M059J (cell line): ENCODE measurements at regions not wholly inside any gene's neighbourhood (a gene's known extent, or its start where the extent isn't known, plus 50 kb on each side); places are given as distances from the start of the nearest gene placed in this dataset.

Experiments used
- DNase-seq: peaks from one replicate; pipeline ENCODE4 v3.0.0-alpha.2; 2012; ENCODE audit warnings: low read depth

DNA sequence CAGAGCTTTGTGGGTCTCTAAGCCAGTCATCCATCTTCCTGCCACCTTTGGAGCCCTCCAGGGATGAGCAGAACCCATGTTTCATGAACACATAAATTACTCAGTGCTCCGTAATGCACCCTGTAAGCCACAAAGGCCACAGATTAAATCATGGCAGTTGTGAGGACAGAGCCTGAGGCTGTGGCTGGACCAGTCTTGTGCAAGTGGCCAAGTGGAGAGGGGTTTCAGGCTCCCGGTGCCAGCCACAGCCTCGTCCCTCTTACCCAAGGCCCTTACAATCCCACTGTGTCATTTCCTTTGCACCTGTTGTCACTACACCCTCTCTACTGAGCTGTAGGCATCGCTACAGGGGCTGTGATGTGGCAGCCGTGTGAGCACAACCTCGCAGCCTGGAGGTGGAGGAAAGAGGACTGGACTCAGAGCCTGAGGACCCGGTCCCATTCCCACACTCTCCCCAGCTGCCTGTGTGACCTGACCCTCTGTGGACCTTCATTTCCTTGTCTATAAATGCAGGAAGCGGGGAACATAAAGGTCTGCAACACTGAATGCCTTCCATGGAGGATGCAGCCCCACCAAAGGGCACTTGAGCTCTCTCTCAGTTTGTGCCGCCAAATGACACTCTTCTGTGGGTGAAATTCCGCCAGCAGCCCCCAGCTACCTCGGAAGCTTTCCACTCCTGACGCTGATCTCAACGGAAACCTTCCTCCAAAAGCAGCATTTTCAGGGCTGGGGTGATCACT, 792.0 kb downstream of the UQCRFS1 start:
- DNase-seq = no peak

DNA sequence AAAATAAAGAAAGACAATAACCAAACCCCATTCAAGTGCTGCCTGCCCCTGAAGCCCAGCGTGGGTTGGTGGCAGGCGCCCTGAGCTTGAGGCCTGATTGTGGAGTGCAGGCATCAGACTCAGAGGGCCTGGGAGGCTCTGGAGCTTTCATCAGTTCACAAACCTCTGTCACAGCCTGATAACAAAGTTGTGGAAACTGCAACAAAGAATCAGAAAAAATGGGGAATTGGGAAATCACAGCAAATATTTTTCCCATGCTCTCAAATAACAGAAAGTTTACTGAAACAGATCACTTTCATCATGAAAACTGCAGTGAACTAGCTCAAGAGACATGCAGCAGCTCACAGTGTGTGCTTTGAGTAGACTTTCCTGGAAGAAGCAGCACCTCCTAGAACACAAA, 793.6 kb downstream of the UQCRFS1 start:
- DNase-seq = no peak

DNA sequence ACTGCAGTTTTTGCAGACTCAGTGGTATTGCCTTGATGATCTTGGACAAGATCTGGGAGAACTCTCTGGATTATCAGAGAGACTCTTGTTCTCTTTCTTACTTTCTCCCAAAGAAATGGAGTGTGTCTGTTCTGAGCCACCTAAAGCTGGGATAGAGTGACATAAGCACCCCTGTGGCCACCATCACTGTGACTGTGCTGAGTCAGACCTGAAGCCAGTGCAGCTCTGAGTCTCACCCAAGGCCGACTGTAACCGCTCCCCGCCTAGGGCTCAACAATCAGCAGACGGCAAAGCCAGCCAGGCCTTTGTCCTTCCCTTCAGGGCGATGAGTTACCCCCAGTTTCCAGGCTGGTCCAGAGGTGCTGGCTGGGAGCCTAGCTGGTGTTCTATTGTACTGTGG, 795.6 kb downstream of the UQCRFS1 start:
- no peak for DNase-seq

DNA sequence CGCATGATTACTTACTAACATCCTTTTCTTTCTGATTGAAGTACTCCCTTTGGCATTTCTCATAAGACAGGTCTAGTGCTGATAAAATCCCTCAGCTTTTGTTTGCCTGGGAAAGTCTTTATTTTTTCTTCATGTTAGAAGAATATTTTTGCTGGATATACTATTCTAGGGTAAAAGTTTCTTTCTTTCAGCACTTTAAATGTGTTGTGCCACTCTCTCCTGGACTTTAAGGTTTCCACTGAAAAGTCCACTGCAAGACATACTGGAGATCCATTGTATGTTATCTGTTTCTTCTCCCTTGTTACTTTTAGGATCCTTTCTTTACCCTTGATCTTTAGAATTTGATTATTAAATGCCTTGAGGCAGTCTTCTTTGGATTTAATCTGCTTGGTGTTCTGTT, 796.7 kb downstream of the UQCRFS1 start:
- DNase-seq = no peak

DNA sequence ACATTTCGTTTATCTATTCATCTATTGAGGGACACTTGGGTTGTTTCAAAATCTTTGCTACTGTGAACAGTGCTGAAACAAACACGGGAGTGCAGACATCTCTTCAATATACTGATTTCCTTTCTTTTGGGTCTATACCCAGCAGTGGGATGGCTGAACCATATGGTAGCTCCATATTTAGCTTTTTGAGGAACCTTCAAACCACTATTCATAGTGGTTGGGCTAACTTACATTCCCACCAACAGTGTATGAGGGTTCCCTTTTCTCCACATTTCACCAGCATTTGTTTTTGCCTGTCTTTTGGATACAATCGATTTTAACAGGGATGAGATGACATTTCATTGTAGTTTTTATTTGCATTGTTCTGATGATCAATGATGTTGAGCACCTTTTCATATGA, 798.2 kb downstream of the UQCRFS1 start:
- DNase-seq = no peak

DNA sequence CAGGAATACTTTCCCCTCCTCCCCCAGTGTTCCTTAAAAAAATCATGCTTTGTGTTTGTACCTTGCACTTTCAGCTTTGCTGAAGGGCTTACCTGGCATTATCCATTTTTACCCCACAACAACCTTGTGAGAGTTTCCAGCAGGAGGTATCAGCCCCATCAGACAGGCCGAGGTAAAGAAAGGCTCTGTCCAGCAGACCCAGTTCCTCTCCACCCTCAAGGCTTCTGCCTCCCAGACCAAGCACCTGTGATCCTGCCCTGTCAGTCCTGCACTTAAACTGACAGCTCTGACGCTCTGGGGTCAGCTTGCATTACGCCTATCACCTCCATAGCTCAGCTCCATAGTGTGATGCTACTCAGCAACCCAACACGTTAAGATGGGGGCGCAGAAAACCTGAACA, 803.1 kb downstream of the UQCRFS1 start:
- no peak for DNase-seq

DNA sequence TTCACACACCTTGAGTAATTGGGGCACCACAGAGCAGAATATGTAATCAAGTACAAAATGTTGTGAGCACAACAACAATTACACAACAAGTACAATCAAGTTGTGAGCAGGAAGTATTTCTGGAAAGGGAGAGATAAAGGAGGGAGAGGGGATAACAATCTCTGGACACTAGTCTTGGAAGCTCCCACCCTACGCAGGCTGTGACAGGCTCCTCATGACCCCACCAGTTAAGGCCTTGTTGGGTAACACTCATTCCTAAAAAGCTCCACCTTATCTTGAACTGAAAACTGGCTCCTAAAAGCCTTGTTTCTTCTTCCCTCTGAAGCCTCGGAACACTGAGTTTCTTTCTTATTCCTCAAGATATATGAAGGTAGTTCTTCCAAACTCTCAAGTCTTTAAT, 806.0 kb downstream of the UQCRFS1 start:
- DNase-seq = no peak

DNA sequence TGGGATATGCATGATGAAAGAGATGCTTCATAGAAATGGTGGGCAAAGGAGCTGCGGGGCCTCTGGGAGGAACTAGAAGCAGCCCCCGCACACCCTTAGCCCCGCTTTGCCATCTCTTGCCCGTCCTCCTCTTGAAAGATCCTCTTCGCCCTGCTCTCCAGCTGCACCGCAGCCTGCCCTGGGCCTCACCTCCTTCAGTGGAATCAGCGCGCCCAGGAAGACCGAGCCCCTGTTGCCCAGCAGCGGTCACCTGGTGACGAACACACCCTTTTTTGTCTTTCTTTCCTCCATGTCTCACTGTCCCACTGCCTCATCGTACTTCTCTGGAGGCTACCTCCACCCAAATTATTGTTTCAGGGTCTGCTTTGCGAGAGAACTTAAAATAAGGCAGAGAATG, 807.6 kb downstream of the UQCRFS1 start:
- DNase-seq = no peak

DNA sequence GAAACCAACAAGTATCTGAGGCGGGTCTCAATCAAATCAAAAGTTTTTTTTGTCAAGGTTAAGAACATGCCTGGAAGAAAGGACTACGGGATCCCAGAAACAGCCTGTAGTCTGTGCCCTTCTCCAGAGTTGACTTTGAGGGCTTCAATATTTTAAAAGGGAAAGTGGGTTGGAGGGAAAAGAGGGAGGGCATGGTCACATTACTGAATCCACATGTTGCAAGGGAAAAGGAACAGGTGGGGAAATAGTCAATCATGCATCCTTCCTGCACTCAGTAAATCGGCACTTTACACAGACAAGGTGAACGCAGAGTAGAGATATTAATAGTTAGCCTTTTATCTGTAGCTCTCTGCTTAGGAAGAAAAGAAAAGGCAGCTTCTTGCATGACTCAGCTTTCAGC, 808.5 kb downstream of the UQCRFS1 start:
- no peak for DNase-seq

DNA sequence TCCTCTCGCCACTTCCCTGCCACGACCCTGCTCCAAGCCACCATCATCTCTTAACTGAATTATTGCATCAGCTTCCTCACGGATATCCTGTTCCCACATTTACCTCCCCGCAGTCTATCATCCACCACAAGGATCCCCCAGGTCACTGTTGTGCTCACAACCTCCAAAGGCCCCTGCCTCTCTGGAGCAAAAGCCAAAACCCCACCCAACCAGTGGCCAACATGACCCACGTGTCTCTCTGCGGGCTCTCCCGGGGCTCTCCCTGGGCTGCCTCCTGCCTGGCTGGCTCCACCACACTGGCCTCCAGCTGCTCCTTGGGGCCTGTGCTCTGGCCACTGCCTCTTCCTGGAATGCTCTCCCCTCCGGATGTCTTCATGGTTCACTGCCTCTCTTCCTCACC, 809.3 kb downstream of the UQCRFS1 start:
- no peak for DNase-seq

DNA sequence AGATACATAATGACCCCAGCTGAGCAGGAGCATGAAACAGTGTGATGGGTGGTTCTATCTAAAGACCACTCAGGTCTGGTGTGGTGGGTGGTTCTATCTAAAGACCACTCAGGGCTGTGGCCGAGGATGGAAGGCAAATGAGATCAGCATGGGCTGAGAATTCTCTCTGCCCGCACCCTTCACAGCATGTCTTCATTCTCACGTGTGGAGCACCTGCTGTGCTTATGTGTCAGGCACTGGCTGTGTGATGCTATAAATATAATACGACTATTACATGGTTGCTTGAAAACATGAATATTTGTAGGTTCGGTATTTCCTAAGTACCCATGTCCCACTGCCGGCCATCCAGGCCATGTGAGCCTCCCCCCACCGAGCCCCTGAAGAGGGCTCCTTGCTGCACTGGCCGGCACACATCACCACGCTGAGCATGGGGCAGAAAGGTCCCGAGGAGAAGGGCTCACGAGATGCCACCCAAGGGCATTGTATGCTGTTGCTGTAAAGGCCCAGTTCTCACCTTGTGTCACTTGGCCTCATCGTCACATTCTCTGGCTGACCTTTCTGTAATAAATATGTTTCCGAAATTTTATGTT, 810.2 kb downstream of the UQCRFS1 start:
- no peak for DNase-seq

DNA sequence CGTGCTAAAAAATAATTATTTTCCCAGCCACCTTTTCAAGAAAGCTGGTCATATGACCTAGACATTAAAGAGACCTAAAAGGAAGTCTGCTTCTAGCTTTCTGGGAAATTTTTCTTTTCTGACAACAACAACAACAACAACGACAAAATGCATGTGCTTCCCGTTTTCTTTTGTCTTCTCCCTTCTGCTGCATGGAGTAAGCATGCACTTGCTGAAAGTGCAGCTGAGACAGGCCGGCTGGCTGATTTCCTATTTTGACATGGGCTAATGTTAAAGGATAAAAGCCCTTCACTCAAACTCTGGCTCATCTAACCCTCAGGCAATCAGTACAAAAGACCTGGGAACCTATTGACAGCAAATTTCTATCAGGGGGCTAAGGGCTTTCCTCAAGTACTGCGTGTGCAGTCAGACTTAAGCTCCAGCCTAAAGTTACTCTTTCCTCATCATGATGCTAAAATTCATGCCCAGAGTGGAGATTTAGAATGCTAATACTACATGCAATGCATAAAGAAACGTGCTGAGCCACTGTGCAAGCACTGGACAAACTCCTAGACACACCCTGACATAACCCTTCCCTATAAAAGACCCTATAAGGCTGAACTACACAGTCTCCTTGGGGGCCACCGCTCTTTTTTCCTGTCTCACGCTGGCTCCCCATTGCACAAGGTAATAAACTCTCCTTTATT, 811.1 kb downstream of the UQCRFS1 start:
- no peak for DNase-seq

DNA sequence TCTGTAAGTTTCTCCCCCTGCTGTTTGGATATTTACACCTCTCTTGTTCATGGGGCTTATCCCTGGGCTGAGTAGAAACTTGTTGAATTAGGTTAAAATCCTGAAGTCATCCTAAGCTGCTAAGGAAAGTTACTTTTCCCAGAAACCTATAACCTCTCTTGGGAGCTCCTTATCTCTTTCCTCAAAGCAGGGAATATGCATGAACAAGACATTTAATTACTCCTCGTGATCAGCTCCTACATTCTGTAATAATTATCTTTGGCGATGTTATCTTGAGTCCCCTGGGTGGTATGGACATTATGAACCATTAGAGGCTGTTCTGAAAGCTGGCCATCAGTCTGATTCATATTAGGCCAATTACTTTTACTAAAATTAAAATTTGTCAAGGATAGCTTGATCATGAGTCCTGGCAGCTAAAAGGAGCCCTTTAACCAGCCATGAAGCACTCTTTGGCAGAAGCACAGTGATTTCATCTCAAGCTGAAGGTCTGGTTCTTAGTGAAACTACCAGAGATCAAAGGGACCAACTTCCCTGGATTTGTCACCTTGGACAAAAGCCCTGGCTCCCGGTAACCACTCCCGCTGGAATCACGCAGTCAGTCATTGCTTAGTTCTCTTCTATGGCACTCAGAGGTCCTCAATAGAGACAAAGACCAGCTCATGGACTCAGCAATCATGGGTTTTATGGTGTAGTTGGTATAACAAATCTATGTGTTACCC, 811.8 kb downstream of the UQCRFS1 start:
- no peak for DNase-seq

DNA sequence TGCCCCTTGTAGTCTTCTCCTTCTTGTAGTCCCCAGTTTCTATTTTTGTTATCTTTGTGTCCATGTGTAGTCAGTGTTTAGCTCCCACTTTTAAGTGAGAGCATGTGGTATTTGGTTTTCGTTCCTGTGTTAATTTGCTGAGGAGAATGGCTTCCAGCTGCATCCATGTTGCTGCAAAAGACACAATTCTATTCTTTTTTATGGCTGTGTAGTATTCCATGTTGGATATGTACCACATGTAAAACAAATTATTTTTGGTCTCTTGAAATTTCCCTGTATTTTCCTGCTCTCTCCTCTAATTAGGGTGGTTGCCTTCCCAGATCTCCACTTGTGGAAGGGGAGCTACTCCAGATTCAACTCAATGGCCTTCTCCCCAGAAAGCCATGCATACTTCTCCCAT, 813.8 kb downstream of the UQCRFS1 start:
- DNase-seq = no peak

DNA sequence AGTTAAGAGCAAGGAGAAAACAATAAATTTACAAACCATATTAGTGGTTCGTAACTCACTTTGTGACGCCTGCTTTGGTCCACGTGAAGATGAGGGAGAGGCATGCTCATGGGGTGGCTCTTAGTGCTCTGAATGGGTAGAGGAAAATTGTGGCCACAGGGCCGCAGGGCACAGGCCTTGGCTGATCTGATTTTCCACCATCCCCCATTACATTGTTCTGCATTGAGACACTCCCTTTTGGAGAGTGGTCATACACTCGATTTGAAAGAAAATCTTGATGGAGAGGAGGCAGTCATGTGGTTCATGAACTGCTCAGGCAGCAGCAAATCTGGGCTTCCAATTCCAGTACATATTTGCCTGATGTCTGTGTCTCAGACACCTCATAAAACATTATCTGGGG, 815.2 kb downstream of the UQCRFS1 start:
- no peak for DNase-seq

DNA sequence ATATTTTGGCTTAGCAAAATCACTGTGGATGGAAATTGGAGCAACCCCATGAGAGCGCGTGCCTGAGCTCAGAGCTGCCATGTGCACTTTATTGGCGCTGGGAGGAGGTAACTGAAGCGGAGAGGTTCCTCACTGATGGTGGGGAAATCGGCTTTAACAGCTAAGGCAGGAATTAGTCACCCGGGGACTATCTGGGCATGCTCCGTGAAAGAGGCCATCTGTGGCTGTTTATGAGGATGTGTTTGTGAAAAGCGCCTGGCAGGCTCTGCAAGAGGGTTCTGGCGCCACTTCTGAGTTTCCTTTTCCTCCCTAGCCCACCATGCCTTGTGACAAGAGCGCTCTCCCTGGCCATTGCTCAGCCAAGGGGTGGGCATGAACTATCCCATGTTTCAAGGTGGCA, 815.6 kb downstream of the UQCRFS1 start:
- no peak for DNase-seq

DNA sequence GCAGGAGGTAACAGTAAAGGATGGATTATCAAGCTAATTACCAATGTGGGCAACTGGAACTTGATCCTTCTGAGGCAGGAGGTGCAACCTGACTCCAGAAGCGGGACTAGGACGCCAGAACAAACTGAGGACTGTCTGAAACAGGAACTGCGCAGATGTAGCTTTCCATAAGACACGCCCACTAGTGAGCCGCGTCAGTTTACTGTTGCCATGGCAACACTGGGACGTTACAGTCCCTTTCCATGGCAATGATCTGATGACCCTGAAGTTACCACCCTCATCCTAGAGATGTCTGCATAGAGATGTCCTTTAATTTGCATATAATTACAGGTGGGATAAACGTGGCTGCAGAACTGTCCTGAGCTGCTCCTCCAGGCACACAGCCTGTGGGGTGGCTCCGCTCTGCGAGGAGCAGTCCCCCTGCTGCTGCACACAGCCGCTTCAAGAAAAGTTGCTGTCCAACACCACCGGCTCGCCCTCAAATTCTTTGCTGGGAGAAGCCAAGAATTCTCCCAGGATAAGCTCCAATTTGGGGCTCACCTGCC, 816.6 kb downstream of the UQCRFS1 start:
- no peak for DNase-seq

DNA sequence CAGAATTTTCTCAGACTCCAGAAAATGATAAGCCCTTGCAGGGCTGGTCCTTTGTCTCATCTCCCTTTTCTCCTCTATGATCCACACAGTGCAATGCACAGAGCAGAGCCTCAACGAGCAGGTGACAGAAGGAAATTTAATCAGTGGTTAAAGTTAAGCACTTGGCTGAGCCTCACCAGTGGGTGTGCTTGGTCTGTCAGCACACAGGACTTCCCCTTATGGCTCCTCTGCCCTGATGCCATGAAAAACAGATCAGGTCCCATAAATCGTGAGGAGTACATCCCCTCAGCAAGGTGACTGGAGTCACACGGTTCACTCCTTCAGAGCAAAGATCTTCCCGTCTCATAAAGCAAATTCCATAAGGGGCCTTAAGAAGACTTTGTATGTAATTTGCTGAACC, 818.2 kb downstream of the UQCRFS1 start:
- DNase-seq = no peak

DNA sequence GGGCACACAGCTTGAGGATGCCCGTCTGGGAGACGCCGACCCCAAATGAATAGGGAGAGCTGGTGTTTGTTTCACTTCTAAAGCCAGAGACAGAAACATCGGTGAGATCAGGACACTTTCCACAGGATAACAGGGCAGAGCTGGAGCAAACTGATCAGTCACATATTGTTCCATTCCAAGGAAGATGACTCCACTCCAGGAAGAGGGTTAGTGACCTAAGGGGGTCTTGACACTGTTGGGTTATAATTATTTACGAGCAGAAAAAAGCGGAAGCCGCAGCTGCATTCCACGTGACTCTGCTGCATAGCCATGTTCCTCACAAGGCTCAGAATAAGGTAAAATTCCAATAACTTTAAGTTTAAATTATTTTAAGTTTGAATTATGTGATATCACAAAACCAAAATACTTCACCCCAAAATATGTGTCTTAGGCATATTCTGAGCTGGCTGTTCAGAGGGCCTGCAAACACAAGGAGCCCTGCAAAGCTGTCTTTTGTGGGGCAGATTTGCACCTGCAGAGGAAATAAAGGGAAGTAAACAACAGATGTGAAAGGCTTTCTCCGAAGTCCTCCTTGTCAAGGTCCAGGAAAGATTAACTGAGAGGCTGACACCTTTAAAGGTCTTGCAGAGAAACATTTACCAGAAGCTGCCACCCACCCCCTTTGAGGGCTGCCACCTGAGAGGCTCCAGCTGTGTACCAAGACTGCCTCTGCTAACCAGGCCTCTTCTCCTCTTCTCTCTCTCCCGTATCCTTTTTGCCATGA, 819.2 kb downstream of the UQCRFS1 start:
- DNase-seq = no peak

DNA sequence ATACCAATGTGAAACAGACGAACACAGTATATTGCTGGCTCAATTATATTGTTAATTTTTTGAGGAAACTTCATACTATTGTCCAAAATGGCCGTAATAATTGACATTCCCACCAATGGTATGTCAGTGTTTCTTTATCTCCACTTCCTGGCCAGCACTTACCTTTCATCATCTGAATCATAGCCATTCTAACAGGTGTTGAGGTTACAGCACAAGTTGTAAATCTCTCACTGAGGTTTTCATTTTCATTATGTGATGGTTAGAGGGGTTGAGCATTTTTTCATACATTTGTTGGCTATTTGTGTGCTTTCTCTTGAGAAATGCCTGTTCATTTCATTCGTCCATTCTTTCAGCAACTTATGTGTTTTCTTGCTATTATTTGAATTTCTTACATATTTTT, 824.0 kb downstream of the UQCRFS1 start:
- DNase-seq = no peak

DNA sequence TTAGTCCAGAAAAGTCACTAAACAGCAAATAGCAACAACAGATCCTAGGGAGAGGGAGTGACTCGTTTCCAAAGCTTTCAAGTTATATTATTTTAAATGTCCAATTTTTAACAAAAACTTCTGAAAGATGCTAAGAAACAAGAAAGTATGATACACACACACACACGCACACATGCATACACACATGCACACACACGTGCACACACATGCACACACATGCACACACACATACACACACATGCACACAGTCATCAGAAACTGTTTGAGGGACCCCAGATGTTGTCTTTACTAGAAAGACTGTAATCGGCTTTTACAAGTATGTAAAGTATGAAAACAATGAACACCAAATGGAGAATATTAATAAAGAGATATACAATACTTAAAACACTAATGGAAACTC, 825.4 kb downstream of the UQCRFS1 start:
- DNase-seq = no peak

DNA sequence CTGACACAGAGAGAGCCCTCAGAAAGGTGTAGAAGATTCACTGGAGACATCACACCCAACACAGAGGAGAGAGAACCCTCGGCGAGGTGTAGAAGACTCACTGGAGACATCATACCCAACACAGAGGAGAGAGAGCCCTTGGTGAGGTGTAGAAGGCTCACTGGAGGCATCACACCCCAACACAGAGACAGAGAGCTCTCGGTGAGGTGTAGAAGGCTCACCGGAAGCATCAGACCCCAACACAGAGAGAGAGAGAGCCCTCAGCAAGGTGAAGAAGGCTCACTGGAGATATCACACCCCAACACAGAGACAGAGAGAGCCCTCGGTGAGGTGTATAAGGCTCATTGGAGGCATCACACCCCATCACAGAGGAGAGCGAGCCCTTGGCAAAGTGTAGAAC, 826.5 kb downstream of the UQCRFS1 start:
- DNase-seq = no peak
